Transverse colon (tissue), 3 donors: ENCODE measurements at regions not wholly inside any gene's neighbourhood (a gene's known extent, or its start where the extent isn't known, plus 50 kb on each side); places are given as distances from the start of the nearest gene placed in this dataset.

Source experiments
- EP300 ChIP-seq: sonication (generic); formaldehyde crosslinking; IDR thresholded peaks from one replicate; pipeline ENCODE4 v1.6.1; 2017; ENCODE audit warnings: antibody characterized with exemption, low read depth
- TF ChIP-seq, protein P1 (sequence below), 5 experiments: fragments of 200-600 bp in 3 of 5; fragments of 450-650 bp in 2 of 5; sonication (generic) in 3 of 5; IDR thresholded peaks; 1 replicate in 2 of 5; 2 replicates in 3 of 5; pipeline ENCODE4 v1.5.1; 2016 to 2017; ENCODE audit warnings: antibody characterized with exemption in 5 of 5, inconsistent platforms in 3 of 5, mild to moderate bottlenecking in 2 of 5, moderate library complexity in 1 of 5

GRCh38 chr9:109590966-109591365 is 92.9 kb upstream of the PTPN3 start:
- TF ChIP-seq, protein P1, sequence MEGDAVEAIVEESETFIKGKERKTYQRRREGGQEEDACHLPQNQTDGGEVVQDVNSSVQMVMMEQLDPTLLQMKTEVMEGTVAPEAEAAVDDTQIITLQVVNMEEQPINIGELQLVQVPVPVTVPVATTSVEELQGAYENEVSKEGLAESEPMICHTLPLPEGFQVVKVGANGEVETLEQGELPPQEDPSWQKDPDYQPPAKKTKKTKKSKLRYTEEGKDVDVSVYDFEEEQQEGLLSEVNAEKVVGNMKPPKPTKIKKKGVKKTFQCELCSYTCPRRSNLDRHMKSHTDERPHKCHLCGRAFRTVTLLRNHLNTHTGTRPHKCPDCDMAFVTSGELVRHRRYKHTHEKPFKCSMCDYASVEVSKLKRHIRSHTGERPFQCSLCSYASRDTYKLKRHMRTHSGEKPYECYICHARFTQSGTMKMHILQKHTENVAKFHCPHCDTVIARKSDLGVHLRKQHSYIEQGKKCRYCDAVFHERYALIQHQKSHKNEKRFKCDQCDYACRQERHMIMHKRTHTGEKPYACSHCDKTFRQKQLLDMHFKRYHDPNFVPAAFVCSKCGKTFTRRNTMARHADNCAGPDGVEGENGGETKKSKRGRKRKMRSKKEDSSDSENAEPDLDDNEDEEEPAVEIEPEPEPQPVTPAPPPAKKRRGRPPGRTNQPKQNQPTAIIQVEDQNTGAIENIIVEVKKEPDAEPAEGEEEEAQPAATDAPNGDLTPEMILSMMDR (IDR thresholded peaks at IDR 0.05), result no peak
- TF ChIP-seq EP300, result no peak
